ENCODE measurements at regions not wholly inside any gene's neighbourhood (a gene's known extent, or its start where the extent isn't known, plus 50 kb on each side); places are given as distances from the start of the nearest gene placed in this dataset.

DNA sequence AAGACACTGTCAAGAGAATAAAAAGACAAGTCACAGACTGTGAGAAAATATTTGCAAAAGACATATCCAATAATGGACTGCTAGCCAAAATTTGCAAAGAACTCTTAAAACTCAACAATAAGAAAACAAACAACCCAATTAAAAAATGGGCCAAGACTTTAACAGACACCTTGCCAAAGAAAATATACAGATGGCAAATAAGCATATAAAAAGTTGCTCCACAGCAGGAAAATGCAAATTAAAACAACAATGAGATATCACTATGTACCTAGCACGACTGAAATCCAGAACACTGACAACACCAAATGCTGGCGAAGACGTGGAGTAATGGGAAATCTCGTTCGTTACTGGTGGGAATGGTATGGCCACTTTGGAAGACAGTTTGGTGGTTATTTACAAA is 228.9 kb downstream of the TTC8 start (continued):
- TF ChIP-seq, protein P1, sequence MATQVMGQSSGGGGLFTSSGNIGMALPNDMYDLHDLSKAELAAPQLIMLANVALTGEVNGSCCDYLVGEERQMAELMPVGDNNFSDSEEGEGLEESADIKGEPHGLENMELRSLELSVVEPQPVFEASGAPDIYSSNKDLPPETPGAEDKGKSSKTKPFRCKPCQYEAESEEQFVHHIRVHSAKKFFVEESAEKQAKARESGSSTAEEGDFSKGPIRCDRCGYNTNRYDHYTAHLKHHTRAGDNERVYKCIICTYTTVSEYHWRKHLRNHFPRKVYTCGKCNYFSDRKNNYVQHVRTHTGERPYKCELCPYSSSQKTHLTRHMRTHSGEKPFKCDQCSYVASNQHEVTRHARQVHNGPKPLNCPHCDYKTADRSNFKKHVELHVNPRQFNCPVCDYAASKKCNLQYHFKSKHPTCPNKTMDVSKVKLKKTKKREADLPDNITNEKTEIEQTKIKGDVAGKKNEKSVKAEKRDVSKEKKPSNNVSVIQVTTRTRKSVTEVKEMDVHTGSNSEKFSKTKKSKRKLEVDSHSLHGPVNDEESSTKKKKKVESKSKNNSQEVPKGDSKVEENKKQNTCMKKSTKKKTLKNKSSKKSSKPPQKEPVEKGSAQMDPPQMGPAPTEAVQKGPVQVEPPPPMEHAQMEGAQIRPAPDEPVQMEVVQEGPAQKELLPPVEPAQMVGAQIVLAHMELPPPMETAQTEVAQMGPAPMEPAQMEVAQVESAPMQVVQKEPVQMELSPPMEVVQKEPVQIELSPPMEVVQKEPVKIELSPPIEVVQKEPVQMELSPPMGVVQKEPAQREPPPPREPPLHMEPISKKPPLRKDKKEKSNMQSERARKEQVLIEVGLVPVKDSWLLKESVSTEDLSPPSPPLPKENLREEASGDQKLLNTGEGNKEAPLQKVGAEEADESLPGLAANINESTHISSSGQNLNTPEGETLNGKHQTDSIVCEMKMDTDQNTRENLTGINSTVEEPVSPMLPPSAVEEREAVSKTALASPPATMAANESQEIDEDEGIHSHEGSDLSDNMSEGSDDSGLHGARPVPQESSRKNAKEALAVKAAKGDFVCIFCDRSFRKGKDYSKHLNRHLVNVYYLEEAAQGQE (IDR thresholded peaks at IDR 0.05; ENCODE audit: unreplicated experiment) = no peak
- TF ChIP-seq EZH2 (IDR thresholded peaks at IDR 0.05; ENCODE audit: low read depth, unreplicated experiment) = no peak

DNA sequence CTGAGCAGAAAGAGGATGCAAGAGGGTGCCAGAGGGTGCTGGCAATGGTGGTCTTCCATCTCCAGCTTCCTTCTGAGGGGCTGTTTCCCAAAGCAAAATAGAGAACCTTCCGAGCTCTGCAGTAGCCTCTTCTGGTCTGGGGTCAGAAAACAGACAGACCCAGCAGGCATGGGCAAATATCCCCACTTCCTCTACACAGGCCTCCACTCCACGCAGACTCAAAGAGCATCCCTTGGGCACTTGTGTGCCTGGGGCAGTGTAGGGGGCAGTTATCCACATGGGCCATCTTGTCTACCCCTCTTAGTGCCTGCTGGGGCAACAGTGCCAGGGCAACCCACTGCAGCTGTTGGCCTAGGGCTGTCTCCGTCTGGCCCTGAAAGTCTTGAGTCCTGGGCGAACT is 231.9 kb downstream of the TTC8 start:
- no peak for DNase-seq (ENCODE audit: low spot score)
- no peaks in the 10 kb centered on the region for H3K36me3 ChIP-seq (ENCODE audit: insufficient read depth)
- Mint-ChIP-seq H3K27ac (no peak overlapping the region), H3K36me3 (ENCODE audit: low read depth) (peaks cover 6% of the 10 kb centered on the region), H3K4me3 (no peak overlapping the region), H3K4me1 (no peaks in the 10 kb centered on the region), H3K9me3 (peaks cover 11% of the 10 kb centered on the region), H3K27me3 (ENCODE audit: insufficient read depth, low read depth, poor library complexity) (peaks cover 3% of the 10 kb centered on the region)
- H3K4me3 ChIP-seq = no peak overlapping the region
- no peaks in the 10 kb centered on the region for H3K27me3 ChIP-seq (ENCODE audit: insufficient read depth)
- H3K27ac ChIP-seq (ENCODE audit: low read depth) = no peak overlapping the region
- no peaks in the 10 kb centered on the region for H3K4me1 ChIP-seq (ENCODE audit: insufficient read depth)
- no peaks in the 10 kb centered on the region for H3K9me2 ChIP-seq (ENCODE audit: insufficient read depth)
- no peaks in the 10 kb centered on the region for H4K20me1 ChIP-seq (replicated peaks; ENCODE audit: insufficient read depth)
- no peak overlapping the region for H2AFZ ChIP-seq
- H3F3A ChIP-seq (replicated peaks; ENCODE audit: low read depth) = no peaks in the 10 kb centered on the region
- H3K79me2 ChIP-seq (replicated peaks; ENCODE audit: insufficient read depth) = no peaks in the 10 kb centered on the region
- H3K4me2 ChIP-seq = no peak overlapping the region
- no peak for ATAC-seq
- TF ChIP-seq, protein P2, sequence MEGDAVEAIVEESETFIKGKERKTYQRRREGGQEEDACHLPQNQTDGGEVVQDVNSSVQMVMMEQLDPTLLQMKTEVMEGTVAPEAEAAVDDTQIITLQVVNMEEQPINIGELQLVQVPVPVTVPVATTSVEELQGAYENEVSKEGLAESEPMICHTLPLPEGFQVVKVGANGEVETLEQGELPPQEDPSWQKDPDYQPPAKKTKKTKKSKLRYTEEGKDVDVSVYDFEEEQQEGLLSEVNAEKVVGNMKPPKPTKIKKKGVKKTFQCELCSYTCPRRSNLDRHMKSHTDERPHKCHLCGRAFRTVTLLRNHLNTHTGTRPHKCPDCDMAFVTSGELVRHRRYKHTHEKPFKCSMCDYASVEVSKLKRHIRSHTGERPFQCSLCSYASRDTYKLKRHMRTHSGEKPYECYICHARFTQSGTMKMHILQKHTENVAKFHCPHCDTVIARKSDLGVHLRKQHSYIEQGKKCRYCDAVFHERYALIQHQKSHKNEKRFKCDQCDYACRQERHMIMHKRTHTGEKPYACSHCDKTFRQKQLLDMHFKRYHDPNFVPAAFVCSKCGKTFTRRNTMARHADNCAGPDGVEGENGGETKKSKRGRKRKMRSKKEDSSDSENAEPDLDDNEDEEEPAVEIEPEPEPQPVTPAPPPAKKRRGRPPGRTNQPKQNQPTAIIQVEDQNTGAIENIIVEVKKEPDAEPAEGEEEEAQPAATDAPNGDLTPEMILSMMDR (conservative IDR thresholded peaks at IDR 0.05; ENCODE audit: low read depth in 2 of 2) = no peak
- no peak for TF ChIP-seq ZNF331 (CRISPR knock-in tag; IDR thresholded peaks at IDR 0.05; ENCODE audit: low read depth)
- no peak for TF ChIP-seq CREB1 (CRISPR knock-in tag; IDR thresholded peaks at IDR 0.05; ENCODE audit: low read depth)
- no peak for TF ChIP-seq EZH2phosphoT487 (IDR thresholded peaks at IDR 0.05; ENCODE audit: unreplicated experiment)
- TF ChIP-seq, protein P3, sequence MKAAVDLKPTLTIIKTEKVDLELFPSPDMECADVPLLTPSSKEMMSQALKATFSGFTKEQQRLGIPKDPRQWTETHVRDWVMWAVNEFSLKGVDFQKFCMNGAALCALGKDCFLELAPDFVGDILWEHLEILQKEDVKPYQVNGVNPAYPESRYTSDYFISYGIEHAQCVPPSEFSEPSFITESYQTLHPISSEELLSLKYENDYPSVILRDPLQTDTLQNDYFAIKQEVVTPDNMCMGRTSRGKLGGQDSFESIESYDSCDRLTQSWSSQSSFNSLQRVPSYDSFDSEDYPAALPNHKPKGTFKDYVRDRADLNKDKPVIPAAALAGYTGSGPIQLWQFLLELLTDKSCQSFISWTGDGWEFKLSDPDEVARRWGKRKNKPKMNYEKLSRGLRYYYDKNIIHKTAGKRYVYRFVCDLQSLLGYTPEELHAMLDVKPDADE (IDR thresholded peaks at IDR 0.05) = no peak
- TF ChIP-seq ZNF114 (CRISPR knock-in tag; IDR thresholded peaks at IDR 0.05) = no peak
- TF ChIP-seq POLR2AphosphoS5 (IDR thresholded peaks at IDR 0.05; ENCODE audit: low read depth) = no peak
- TF ChIP-seq, protein P1 (IDR thresholded peaks at IDR 0.05; ENCODE audit: unreplicated experiment) = no peak

Measured in GM23338 (cell line).